ENCODE measurements at regions not wholly inside any gene's neighbourhood (a gene's known extent, or its start where the extent isn't known, plus 50 kb on each side); places are given as distances from the start of the nearest gene placed in this dataset.

DNA sequence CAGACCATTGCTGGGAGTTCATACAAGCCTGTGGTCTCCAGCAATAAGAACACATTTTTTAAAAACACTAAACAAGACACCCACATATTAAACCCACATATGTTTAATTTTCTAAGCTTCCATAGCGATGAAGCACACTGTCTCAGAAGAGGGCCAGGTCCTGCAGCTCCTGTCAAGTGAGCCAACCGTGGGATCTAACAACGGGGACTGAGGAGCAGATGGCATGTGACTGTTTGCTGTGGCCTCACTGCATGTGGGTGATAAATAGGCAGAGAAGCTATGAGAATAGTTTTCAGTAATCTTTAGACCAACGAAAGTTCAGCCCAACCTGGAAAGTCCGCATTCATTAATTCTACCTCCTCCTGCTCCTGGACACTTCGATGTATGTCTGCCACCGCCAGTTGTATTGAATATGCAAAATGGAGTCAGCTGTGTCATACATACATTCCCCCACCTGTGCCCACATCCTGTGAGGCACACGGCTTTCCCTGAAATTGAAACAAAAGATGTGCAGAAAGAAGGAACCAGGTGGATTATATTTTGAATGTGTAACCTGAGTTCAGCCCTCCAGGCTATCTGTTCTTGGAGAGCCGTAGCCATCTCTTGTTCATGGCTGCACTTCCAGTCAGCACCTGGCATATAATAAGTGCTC is 88.2 kb downstream of the MIS18A start:
- in situ Hi-C loops (cut with HindIII; ENCODE audit: extremely low pct_ligation_motif_present, low pct_unique_long_range_greater_than_20kb) (no loop called here), intact Hi-C loops (cut with micrococcal nuclease; ENCODE audit: unreplicated experiment) (no loop called here)
- DNase-seq (ENCODE audit: low spot score) (no peak), FAIRE-seq (no peak), ATAC-seq (no peak)
- H3K9ac ChIP-seq (ENCODE audit: insufficient read depth, low read depth, low read length): no peak overlapping the region
- no peak overlapping the region for H3K4me2 ChIP-seq (ENCODE audit: low read depth, low read length)
- H3K9me3 ChIP-seq (ENCODE audit: low read length): no peaks in the 10 kb centered on the region
- no peaks in the 10 kb centered on the region for H3K36me3 ChIP-seq (replicated peaks in 1 of 2; ENCODE audit: control insufficient read depth in 1 of 2, insufficient read depth in 2 of 2, low read length in 2 of 2)
- H2AFZ ChIP-seq (ENCODE audit: low read length): no peak overlapping the region
- BruUV-seq (replicated peaks): no TSS peak
- H3K79me2 ChIP-seq (ENCODE audit: insufficient read depth, low read length): no peaks in the 10 kb centered on the region
- no peaks in the 10 kb centered on the region for H4K20me1 ChIP-seq (ENCODE audit: insufficient read depth, low read length)
- no peak overlapping the region for H3K27ac ChIP-seq (ENCODE audit: extremely low read length, insufficient read depth, low read length)
- H3K4me1 ChIP-seq (ENCODE audit: insufficient read depth, low read length): no peaks in the 10 kb centered on the region
- CTCF ChIA-PET (ENCODE audit: low intra/inter-chr PET ratio, low total read pairs): no interaction called here
- POLR2A ChIA-PET: no interaction called here
- TF ChIP-seq SRSF9 (IDR thresholded peaks at IDR 0.05; ENCODE audit: borderline replicate concordance, insufficient read depth, low read depth, low read length, poor library complexity, severe bottlenecking) (no peak), BCL6 (CRISPR knock-in tag; IDR thresholded peaks at IDR 0.05) (no peak), HNRNPLL (IDR thresholded peaks at IDR 0.05; ENCODE audit: low read depth, low read length, poor library complexity, severe bottlenecking) (no peak), MAFF (IDR thresholded peaks at IDR 0.05; ENCODE audit: low read depth, low read length) (no peak), ZNF782 (CRISPR knock-in tag; IDR thresholded peaks at IDR 0.05; ENCODE audit: borderline replicate concordance) (no peak), SRF (IDR thresholded peaks at IDR 0.05; ENCODE audit: low read depth, low read length) (no peak), HMG20A (CRISPR knock-in tag; IDR thresholded peaks at IDR 0.05; ENCODE audit: borderline replicate concordance) (no peak), TEAD3 (CRISPR knock-in tag; optimal IDR thresholded peaks at IDR 0.05; ENCODE audit: borderline replicate concordance) (no peak)
- TF ChIP-seq, protein P1, sequence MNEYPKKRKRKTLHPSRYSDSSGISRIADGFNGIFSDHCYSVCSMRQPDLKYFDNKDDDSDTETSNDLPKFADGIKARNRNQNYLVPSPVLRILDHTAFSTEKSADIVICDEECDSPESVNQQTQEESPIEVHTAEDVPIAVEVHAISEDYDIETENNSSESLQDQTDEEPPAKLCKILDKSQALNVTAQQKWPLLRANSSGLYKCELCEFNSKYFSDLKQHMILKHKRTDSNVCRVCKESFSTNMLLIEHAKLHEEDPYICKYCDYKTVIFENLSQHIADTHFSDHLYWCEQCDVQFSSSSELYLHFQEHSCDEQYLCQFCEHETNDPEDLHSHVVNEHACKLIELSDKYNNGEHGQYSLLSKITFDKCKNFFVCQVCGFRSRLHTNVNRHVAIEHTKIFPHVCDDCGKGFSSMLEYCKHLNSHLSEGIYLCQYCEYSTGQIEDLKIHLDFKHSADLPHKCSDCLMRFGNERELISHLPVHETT (CRISPR knock-in tag; conservative IDR thresholded peaks at IDR 0.05): no peak
- WGBS (ENCODE audit: low lambda C conversion rate): 20% methylated on average over 8 of the region's 9 CpGs
- H3K4me3 ChIP-seq (replicated peaks in 1 of 3; ENCODE audit: insufficient read depth in 1 of 3, low read depth in 2 of 3, low read length in 3 of 3): no peak overlapping the region
- H3K27me3 ChIP-seq (ENCODE audit: control insufficient read depth in 1 of 2, insufficient read depth in 2 of 2, low read length in 2 of 2): peaks cover 2 to 28% of the 10 kb centered on the region in 2 experiments; a peak in 4 of 5 replicates
